SK-N-DZ (cell line): ENCODE measurements at regions not wholly inside any gene's neighbourhood (a gene's known extent, or its start where the extent isn't known, plus 50 kb on each side); places are given as distances from the start of the nearest gene placed in this dataset.

Experiments
- DNase-seq: peaks from one replicate; pipeline ENCODE4 v3.0.0-alpha.2; 2015; ENCODE audit warnings: low spot score

- DNase-seq: no peak
Observed at GRCh38 chr21:27082431-27083010, 115.6 kb upstream of the ADAMTS5 start.

GRCh38 chr21:27079636-27080240 is 112.8 kb upstream of the ADAMTS5 start:
- DNase-seq: no peak

GRCh38 chr21:27078915-27079314 is 112.0 kb upstream of the ADAMTS5 start:
- no peak for DNase-seq

- DNase-seq: no peak
Observed at GRCh38 chr21:27077501-27077900, 110.6 kb upstream of the ADAMTS5 start.

GRCh38 chr21:27076025-27076424 is 109.1 kb upstream of the ADAMTS5 start:
- no peak for DNase-seq

- no peak for DNase-seq
Observed at GRCh38 chr21:27070861-27071670, 104.2 kb upstream of the ADAMTS5 start.

GRCh38 chr21:27068811-27069210 is 101.9 kb upstream of the ADAMTS5 start:
- no peak for DNase-seq

GRCh38 chr21:27067226-27067625 is 100.3 kb upstream of the ADAMTS5 start:
- no peak for DNase-seq

- no peak for DNase-seq
Observed at GRCh38 chr21:27062443-27062842, 95.6 kb upstream of the ADAMTS5 start.

GRCh38 chr21:27061770-27062169 is 94.9 kb upstream of the ADAMTS5 start:
- DNase-seq: no peak

GRCh38 chr21:27060190-27060589 is 93.3 kb upstream of the ADAMTS5 start:
- no peak for DNase-seq

GRCh38 chr21:27058673-27059605 is 92.1 kb upstream of the ADAMTS5 start:
- no peak for DNase-seq

- no peak for DNase-seq
Observed at GRCh38 chr21:27057997-27058396, 91.1 kb upstream of the ADAMTS5 start.

- DNase-seq: no peak
Observed at GRCh38 chr21:27047658-27048314, 80.9 kb upstream of the ADAMTS5 start.

GRCh38 chr21:27047283-27047657 is 80.4 kb upstream of the ADAMTS5 start:
- DNase-seq: no peak

GRCh38 chr21:27045281-27045985 is 78.5 kb upstream of the ADAMTS5 start:
- DNase-seq: no peak

GRCh38 chr21:27043377-27043776 is 76.5 kb upstream of the ADAMTS5 start:
- no peak for DNase-seq

- DNase-seq: no peak
Observed at GRCh38 chr21:27040738-27041469, 74.0 kb upstream of the ADAMTS5 start.

GRCh38 chr21:27036736-27037301 is 69.9 kb upstream of the ADAMTS5 start:
- DNase-seq: no peak

GRCh38 chr21:27035791-27036190 is 68.9 kb upstream of the ADAMTS5 start:
- no peak for DNase-seq
